ENCODE measurements at regions not wholly inside any gene's neighbourhood (a gene's known extent, or its start where the extent isn't known, plus 50 kb on each side); places are given as distances from the start of the nearest gene placed in this dataset.
"Not testable (repeated sequence)": the region's sequence is repeated elsewhere in the genome, so short reads cannot be mapped to it uniquely, and the experiment has no call there.

DNA sequence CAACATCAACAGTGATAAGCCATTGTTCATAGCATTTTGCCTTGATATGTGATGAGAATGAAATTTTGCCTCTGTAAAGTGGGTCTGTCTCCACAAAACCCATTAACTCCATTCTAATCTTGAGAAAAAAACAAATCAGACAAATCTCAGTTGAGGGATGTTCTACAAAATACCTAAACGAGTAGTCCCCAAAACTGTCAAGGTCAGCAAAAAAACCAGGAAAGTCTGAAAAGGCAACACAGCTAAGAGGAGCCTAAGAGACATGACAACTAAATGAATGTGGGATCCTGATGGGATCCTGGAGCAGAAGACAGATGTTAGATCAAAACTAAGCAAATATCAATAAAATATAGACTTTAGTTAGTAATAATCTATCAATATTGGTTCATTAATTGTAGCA lies 431.6 kb upstream of the SPTLC3 start:
- H3K9me3 Mint-ChIP-seq, result no peaks in the 10 kb centered on the region
- no peak overlapping the region for H3K27ac Mint-ChIP-seq
- DNase-seq (ENCODE audit: extremely low spot score, unreplicated experiment), result no peak
- H3K4me3 Mint-ChIP-seq, result no peak overlapping the region
- no peaks in the 10 kb centered on the region for H3K27me3 Mint-ChIP-seq
- H3K4me1 Mint-ChIP-seq (ENCODE audit: unreplicated experiment), result peaks cover 11% of the 10 kb centered on the region
- no peaks in the 10 kb centered on the region for H3K36me3 Mint-ChIP-seq
- TF ChIP-seq, protein P1, sequence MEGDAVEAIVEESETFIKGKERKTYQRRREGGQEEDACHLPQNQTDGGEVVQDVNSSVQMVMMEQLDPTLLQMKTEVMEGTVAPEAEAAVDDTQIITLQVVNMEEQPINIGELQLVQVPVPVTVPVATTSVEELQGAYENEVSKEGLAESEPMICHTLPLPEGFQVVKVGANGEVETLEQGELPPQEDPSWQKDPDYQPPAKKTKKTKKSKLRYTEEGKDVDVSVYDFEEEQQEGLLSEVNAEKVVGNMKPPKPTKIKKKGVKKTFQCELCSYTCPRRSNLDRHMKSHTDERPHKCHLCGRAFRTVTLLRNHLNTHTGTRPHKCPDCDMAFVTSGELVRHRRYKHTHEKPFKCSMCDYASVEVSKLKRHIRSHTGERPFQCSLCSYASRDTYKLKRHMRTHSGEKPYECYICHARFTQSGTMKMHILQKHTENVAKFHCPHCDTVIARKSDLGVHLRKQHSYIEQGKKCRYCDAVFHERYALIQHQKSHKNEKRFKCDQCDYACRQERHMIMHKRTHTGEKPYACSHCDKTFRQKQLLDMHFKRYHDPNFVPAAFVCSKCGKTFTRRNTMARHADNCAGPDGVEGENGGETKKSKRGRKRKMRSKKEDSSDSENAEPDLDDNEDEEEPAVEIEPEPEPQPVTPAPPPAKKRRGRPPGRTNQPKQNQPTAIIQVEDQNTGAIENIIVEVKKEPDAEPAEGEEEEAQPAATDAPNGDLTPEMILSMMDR (conservative IDR thresholded peaks at IDR 0.05), result no peak

DNA sequence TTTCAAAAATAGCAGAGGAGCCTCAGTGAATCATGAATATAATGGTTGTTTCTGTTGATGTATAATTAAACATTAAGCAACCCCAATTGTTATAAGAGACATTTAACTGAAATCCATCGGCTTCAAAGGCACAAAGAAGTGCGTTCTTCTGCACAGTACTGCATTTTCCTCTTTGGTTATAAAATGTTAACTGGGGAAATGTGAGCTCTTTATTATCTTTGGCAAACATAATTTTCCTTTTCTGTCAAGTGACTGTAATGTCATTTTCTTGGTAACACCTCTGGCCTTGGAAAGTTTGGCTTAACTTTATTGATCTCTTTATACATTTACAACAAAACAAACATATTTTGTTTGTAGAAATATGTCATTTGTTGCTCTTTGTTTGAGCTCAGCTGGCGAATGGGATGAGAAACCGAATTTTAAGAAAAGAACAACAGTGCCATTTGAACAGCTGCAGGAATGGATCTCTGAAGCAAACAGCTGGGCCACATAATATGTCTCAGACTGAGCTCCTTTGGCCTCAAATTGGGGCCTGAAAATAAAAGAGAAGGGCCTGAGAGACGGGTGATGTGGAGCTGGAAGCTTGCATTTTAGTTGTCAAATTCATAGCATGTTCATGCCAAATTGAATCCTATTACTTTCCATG lies 427.0 kb upstream of the SPTLC3 start:
- no peaks in the 10 kb centered on the region for H3K27me3 Mint-ChIP-seq
- H3K36me3 Mint-ChIP-seq, result no peaks in the 10 kb centered on the region
- H3K27ac Mint-ChIP-seq, result no peak overlapping the region
- H3K4me1 Mint-ChIP-seq (ENCODE audit: unreplicated experiment), result no peaks in the 10 kb centered on the region
- H3K4me3 Mint-ChIP-seq, result no peak overlapping the region
- H3K9me3 Mint-ChIP-seq, result no peaks in the 10 kb centered on the region
- no peak for DNase-seq (ENCODE audit: extremely low spot score, unreplicated experiment)
- TF ChIP-seq, protein P1 (conservative IDR thresholded peaks at IDR 0.05), result no peak

GRCh38 chr20:12582710-12583109 lies 426.1 kb upstream of the SPTLC3 start:
- not testable (repeated sequence) for H3K9me3 Mint-ChIP-seq; H3K27me3 Mint-ChIP-seq; H3K36me3 Mint-ChIP-seq; H3K4me3 Mint-ChIP-seq; H3K27ac Mint-ChIP-seq; DNase-seq (ENCODE audit: extremely low spot score, unreplicated experiment); H3K4me1 Mint-ChIP-seq (ENCODE audit: unreplicated experiment)

GRCh38 chr20:12591949-12592470 lies 416.8 kb upstream of the SPTLC3 start:
- Mint-ChIP-seq H3K27ac (no peak overlapping the region), H3K9me3 (no peaks in the 10 kb centered on the region), H3K27me3 (no peaks in the 10 kb centered on the region), H3K36me3 (no peaks in the 10 kb centered on the region), H3K4me3 (no peak overlapping the region), H3K4me1 (ENCODE audit: unreplicated experiment) (peaks cover 13% of the 10 kb centered on the region)
- DNase-seq (ENCODE audit: extremely low spot score, unreplicated experiment), result no peak
- TF ChIP-seq, protein P1 (conservative IDR thresholded peaks at IDR 0.05), result no peak

GRCh38 chr20:12592756-12593155 lies 416.0 kb upstream of the SPTLC3 start:
- peaks cover 13% of the 10 kb centered on the region for H3K4me1 Mint-ChIP-seq (ENCODE audit: unreplicated experiment)

DNA sequence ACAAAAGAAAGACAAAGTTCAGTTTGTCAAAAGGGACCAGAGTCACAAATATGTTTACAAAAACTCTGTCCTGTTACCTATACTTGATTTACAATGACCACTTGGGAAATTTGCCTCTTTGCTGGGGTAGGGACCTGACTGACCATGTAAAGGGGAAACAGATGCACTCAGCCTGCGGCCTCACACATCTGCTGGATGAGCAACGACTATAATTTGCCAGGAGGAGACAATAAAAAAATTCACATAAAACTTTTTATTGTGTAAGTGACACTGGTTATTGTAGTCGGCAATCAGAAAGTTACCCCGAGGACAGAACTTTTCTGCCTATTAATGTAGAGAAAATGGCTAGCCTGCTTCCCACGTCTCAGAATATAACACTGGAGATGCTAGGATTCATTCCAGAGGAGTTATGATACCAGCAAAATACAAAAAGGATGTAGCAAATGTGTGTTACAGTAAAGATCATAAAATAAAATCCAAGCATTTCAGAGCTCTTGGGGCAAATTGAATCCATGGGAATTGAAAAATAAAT lies 415.4 kb upstream of the SPTLC3 start:
- H3K4me3 Mint-ChIP-seq, result no peak overlapping the region
- H3K36me3 Mint-ChIP-seq, result no peaks in the 10 kb centered on the region
- no peak for DNase-seq (ENCODE audit: extremely low spot score, unreplicated experiment)
- no peak overlapping the region for H3K27ac Mint-ChIP-seq
- H3K9me3 Mint-ChIP-seq, result no peaks in the 10 kb centered on the region
- H3K27me3 Mint-ChIP-seq, result no peaks in the 10 kb centered on the region
- TF ChIP-seq, protein P1 (conservative IDR thresholded peaks at IDR 0.05), result no peak
- H3K4me1 Mint-ChIP-seq (ENCODE audit: unreplicated experiment), result peaks cover 14% of the 10 kb centered on the region

More at GRCh38 chr20:12592756-12593155, 416.0 kb upstream of the SPTLC3 start:
- Mint-ChIP-seq H3K27me3 (no peaks in the 10 kb centered on the region), H3K27ac (no peak overlapping the region), H3K36me3 (no peaks in the 10 kb centered on the region), H3K9me3 (no peaks in the 10 kb centered on the region), H3K4me3 (no peak overlapping the region)
- no peak for DNase-seq (ENCODE audit: extremely low spot score, unreplicated experiment)
- TF ChIP-seq, protein P1 (conservative IDR thresholded peaks at IDR 0.05), result no peak

All from type B pancreatic cell (in vitro differentiated cells).